ENCODE measurements at regions not wholly inside any gene's neighbourhood (a gene's known extent, or its start where the extent isn't known, plus 50 kb on each side); places are given as distances from the start of the nearest gene placed in this dataset.
"Not testable (repeated sequence)": the region's sequence is repeated elsewhere in the genome, so short reads cannot be mapped to it uniquely, and the experiment has no call there.

DNA sequence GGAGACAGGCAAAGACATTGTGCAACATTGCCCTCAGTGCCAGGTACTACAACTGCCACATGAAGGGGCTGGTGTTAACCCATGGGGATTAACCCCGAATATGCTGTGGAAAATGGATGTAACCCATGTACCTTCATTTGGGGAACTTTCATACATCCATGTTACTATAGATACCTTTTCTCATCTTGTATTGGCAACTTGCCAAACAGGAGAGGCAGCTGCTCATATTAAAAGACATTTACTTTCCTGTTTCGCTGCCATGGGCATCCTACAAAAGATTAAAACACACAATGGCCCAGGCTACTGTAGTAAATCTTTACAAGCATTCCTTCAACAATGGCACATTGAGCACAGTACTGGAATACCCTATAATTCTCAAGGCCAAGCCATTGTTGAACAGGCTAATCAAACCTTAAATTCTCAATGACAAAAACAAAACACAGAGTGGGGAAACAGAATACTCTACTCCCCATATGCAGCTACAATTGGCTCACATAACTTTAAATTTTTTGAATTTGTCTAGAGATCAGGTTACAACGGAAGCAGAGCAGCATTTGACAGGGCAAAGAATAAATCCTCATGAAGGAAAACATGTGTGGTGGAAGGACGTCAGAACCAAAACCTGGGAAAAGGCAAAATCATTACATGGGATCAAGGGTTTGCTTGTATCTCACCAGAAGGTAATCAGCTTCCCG, 1723.5 kb upstream of the LRRTM1 start:
- no peak overlapping the region for H3K4me3 Mint-ChIP-seq
- TF ChIP-seq, protein P1, sequence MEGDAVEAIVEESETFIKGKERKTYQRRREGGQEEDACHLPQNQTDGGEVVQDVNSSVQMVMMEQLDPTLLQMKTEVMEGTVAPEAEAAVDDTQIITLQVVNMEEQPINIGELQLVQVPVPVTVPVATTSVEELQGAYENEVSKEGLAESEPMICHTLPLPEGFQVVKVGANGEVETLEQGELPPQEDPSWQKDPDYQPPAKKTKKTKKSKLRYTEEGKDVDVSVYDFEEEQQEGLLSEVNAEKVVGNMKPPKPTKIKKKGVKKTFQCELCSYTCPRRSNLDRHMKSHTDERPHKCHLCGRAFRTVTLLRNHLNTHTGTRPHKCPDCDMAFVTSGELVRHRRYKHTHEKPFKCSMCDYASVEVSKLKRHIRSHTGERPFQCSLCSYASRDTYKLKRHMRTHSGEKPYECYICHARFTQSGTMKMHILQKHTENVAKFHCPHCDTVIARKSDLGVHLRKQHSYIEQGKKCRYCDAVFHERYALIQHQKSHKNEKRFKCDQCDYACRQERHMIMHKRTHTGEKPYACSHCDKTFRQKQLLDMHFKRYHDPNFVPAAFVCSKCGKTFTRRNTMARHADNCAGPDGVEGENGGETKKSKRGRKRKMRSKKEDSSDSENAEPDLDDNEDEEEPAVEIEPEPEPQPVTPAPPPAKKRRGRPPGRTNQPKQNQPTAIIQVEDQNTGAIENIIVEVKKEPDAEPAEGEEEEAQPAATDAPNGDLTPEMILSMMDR (conservative IDR thresholded peaks at IDR 0.05), result no peak
- peaks cover 3% of the 10 kb centered on the region for H3K36me3 Mint-ChIP-seq
- H3K27ac Mint-ChIP-seq, result no peak overlapping the region
- peaks cover 8% of the 10 kb centered on the region for H3K4me1 Mint-ChIP-seq (ENCODE audit: unreplicated experiment)
- H3K27me3 Mint-ChIP-seq, result no peaks in the 10 kb centered on the region
- H3K9me3 Mint-ChIP-seq, result peaks cover 16% of the 10 kb centered on the region
- no peak for DNase-seq (ENCODE audit: extremely low spot score, unreplicated experiment)

DNA sequence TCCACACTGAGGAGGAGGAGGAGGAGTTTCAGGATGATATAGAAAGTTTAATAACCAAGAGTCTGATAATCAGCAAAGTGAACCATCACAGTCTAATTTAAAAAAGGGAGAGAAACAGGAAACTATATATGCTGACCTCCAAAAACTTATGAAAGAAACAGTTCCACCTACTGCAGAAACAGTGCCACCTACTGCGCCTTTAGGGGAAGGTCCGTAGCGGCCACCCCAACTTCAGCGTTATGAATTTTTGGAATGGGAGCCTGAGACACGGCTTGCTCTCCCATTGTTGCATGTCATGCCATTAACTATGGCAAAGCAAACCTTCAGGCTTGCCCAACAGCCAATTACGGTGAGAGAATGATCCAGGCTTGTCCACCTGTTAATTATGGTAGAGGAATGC, 1719.2 kb upstream of the LRRTM1 start:
- DNase-seq (ENCODE audit: extremely low spot score, unreplicated experiment), result no peak
- H3K36me3 Mint-ChIP-seq, result no peaks in the 10 kb centered on the region
- no peak overlapping the region for H3K4me3 Mint-ChIP-seq
- H3K4me1 Mint-ChIP-seq (ENCODE audit: unreplicated experiment), result peaks cover 7% of the 10 kb centered on the region
- H3K27ac Mint-ChIP-seq, result no peak overlapping the region
- TF ChIP-seq, protein P1 (conservative IDR thresholded peaks at IDR 0.05), result peak; percentile 70
- H3K27me3 Mint-ChIP-seq, result no peaks in the 10 kb centered on the region
- no peaks in the 10 kb centered on the region for H3K9me3 Mint-ChIP-seq

DNA sequence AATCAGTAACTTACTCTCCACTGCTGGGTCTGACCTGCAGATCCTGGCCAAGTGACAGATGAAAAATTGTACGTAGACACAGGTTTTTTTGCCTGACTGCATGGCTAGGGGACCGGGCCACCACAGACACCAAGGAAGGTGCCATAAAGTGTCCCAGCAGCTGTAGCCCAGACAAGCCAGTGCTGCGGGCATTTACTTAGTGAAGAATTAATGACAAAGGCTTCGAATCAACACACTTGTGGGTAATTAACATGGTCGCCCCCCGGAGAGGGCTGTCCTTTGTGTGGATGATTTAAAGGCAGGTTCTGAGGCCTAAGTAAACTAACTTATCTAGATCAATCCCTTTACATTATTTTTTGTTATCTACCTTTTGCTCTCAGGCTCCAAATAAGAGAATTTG, 1709.1 kb upstream of the LRRTM1 start:
- no peaks in the 10 kb centered on the region for H3K27me3 Mint-ChIP-seq
- no peaks in the 10 kb centered on the region for H3K36me3 Mint-ChIP-seq
- TF ChIP-seq, protein P1 (conservative IDR thresholded peaks at IDR 0.05), result no peak
- H3K9me3 Mint-ChIP-seq, result no peaks in the 10 kb centered on the region
- no peak overlapping the region for H3K27ac Mint-ChIP-seq
- H3K4me3 Mint-ChIP-seq, result no peak overlapping the region
- no peaks in the 10 kb centered on the region for H3K4me1 Mint-ChIP-seq (ENCODE audit: unreplicated experiment)
- no peak for DNase-seq (ENCODE audit: extremely low spot score, unreplicated experiment)

DNA sequence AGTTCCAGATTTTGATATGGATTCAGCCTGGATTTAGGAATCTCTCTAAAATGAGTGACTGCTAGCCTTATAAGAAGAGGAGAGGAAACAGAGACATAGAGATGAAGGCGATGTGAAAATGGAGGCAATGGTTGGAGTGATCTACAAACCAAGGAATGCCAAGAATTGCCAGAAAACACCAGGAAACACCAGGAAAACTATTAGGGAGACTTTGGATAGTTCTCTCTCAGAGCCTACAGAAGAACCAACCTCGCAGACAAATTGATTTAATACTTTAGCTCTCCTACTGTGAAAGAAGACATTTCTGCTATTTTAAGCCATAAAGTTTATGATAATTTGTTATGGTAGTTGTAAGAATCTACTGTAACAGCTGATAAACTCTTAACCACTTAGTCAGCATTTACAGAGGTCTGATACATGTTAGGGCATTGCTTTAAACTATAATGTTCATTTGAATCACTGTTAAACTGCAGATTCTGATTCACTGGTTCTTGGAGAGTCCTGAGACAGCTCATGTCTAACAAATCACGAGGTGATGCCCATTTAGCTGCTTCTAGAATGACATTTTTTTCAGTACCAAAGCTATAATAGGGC, 1702.6 kb upstream of the LRRTM1 start:
- TF ChIP-seq, protein P1 (conservative IDR thresholded peaks at IDR 0.05), result no peak
- DNase-seq (ENCODE audit: extremely low spot score, unreplicated experiment), result no peak
- Mint-ChIP-seq H3K27ac (no peak overlapping the region), H3K27me3 (no peaks in the 10 kb centered on the region), H3K36me3 (no peaks in the 10 kb centered on the region), H3K4me1 (ENCODE audit: unreplicated experiment) (no peaks in the 10 kb centered on the region), H3K4me3 (no peak overlapping the region), H3K9me3 (no peaks in the 10 kb centered on the region)

DNA sequence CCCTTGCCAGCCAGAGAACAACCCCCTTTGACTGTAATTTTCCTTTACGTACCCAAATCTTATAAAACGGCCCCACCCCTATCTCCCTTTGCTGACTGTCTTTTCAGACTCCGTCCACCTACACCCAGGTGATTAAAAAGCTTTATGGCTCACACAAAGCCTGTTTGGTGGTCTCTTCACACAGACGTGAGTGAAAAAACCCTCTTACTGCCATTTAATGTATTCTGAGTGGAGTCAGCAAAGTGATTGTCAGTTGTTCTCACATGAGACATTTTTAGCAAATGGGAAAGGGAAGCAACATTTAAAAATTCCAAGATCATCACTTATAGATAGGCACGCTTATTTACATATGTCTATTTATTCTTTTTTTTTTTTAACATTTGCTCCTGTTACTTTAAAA, 1701.3 kb upstream of the LRRTM1 start:
- not testable (repeated sequence) for H3K36me3 Mint-ChIP-seq; H3K4me1 Mint-ChIP-seq (ENCODE audit: unreplicated experiment); H3K4me3 Mint-ChIP-seq; DNase-seq (ENCODE audit: extremely low spot score, unreplicated experiment); H3K27ac Mint-ChIP-seq; H3K9me3 Mint-ChIP-seq; H3K27me3 Mint-ChIP-seq

DNA sequence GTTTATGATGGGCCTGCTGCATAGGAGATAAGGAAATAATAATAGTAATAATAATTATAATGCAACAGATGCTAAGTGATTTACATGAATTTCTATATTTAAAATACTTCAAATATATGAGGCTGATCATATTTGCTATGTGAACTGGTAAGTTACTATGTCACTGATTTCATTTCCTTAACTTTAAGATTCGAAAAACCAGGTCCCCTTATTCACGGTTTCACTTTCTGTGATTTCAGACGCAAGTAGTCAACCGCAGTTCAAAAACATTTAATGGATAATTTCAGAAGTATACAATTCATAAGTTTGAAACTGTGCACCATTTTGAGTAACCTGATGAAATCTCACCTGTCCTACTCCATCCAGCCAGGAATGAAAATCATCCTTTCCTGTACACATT, 1697.1 kb upstream of the LRRTM1 start:
- DNase-seq (ENCODE audit: extremely low spot score, unreplicated experiment), result no peak
- TF ChIP-seq, protein P1 (conservative IDR thresholded peaks at IDR 0.05), result no peak
- Mint-ChIP-seq H3K4me1 (ENCODE audit: unreplicated experiment) (no peaks in the 10 kb centered on the region), H3K27me3 (no peaks in the 10 kb centered on the region), H3K9me3 (no peaks in the 10 kb centered on the region), H3K36me3 (no peaks in the 10 kb centered on the region), H3K4me3 (no peak overlapping the region), H3K27ac (no peak overlapping the region)
